Activated T-helper 17 cell treated with anti-CD3 and anti-CD28 coated beads, Interleukin-2, amount 50 U/mL, for 72 hours (primary cell): ENCODE measurements at regions not wholly inside any gene's neighbourhood (a gene's known extent, or its start where the extent isn't known, plus 50 kb on each side); places are given as distances from the start of the nearest gene placed in this dataset.
"Not testable (repeated sequence)": the region's sequence is repeated elsewhere in the genome, so short reads cannot be mapped to it uniquely, and the experiment has no call there.

ENCODE experiments used
- ATAC-seq: fragments of 150-1000 bp; cut with Tn5 transposase; replicated peaks from 2 replicates; pipeline ENCODE4 v1.10.0; 2021; ENCODE audit warnings: mild to moderate bottlenecking, moderate library complexity
- H3K27ac Mint-ChIP-seq: one replicate; pipeline ENCODE4 v1.8.0; 2022; ENCODE audit warnings: mixed read lengths
- H3K27me3 Mint-ChIP-seq: one replicate; pipeline ENCODE4 v1.8.0; 2022; ENCODE audit warnings: mixed read lengths
- H3K36me3 Mint-ChIP-seq: one replicate; pipeline ENCODE4 v1.8.0; 2022; ENCODE audit warnings: low read depth, mild to moderate bottlenecking, mixed read lengths
- H3K4me1 Mint-ChIP-seq: one replicate; pipeline ENCODE4 v1.8.0; 2022; ENCODE audit warnings: mixed read lengths
- H3K4me3 Mint-ChIP-seq: one replicate; pipeline ENCODE4 v1.8.0; 2022; ENCODE audit warnings: mild to moderate bottlenecking, mixed read lengths
- H3K9me3 Mint-ChIP-seq: one replicate; pipeline ENCODE4 v1.8.0; 2022; ENCODE audit warnings: mixed read lengths

- Mint-ChIP-seq H3K27me3 (peaks cover 11% of the 10 kb centered on the region), H3K4me3 (no peak overlapping the region), H3K36me3 (no peaks in the 10 kb centered on the region), H3K27ac (no peak overlapping the region), H3K4me1 (peaks cover 4% of the 10 kb centered on the region), H3K9me3 (no peaks in the 10 kb centered on the region)
- no peak for ATAC-seq
Measured at GRCh38 chr1:43018121-43018520, 59.5 kb upstream of the SLC2A1 start.

DNA sequence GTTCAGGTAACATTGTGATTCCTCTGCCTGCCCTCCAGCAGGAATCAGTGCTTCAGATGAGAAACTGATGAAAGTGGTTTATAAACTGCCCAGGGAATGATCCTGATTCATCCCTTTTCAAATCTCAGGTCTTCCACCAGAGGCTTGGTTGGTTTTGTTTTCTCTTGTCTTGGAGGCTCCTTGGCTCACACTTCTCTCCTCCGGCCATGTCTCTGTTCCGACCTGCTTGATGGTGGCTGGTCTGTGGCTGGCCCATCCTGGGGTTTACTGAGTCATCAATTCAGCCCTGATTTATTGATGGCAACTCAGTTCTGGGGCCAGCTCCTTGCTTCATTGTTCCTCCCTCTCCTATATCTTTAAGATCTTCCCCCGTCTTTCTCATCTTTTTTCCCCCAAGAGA lies 56.6 kb upstream of the SLC2A1 start:
- peaks cover 16% of the 10 kb centered on the region for H3K27me3 Mint-ChIP-seq
- H3K9me3 Mint-ChIP-seq: no peaks in the 10 kb centered on the region
- no peak overlapping the region for H3K4me3 Mint-ChIP-seq
- ATAC-seq: no peak
- H3K27ac Mint-ChIP-seq: no peak overlapping the region
- H3K4me1 Mint-ChIP-seq: peaks cover 8% of the 10 kb centered on the region
- no peaks in the 10 kb centered on the region for H3K36me3 Mint-ChIP-seq

DNA sequence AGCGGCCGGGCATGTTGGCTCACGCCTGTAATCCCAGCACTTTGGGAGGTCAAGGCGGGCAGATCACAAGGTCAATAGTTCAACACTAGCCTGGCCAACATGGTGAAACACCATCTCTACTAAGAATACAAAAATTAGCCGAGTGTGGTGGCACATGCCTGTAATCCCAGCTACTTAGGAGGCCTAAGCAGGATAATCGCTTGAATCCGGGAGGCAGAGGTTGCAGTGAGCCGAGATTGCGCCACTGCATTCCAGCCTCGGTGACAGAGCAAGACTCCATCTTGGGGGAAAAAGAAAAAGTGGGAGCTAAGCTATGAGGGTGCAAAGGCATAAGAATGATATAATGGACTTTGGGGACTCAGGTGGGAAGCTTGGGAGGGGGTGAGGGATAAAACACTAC lies 55.9 kb upstream of the SLC2A1 start:
- ATAC-seq, H3K27ac Mint-ChIP-seq, H3K4me1 Mint-ChIP-seq, H3K9me3 Mint-ChIP-seq, H3K36me3 Mint-ChIP-seq, H3K4me3 Mint-ChIP-seq: not testable (repeated sequence)
- H3K27me3 Mint-ChIP-seq: peaks cover 16% of the 10 kb centered on the region

DNA sequence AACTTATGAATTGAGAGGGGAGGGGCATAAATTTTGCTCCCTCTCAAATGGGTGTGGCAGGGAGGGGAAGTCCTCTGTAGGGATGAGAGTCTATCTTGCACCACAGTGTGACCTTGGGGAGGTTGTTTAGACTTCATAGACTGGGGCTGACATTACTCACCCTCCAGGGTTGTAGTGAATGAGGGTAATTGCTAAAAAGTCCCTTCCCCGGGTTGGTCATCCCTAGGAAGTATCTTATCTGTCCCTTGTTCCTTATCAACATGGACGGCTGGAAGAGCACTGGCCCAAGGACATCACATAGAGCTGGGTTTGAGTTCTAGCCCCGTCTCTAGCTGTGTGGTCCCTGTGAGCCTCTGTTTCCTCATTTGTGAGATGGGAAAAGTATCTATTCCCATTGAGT lies 52.4 kb upstream of the SLC2A1 start:
- ATAC-seq: no peak
- no peaks in the 10 kb centered on the region for H3K9me3 Mint-ChIP-seq
- no peak overlapping the region for H3K4me3 Mint-ChIP-seq
- no peak overlapping the region for H3K27ac Mint-ChIP-seq
- peaks cover 4% of the 10 kb centered on the region for H3K4me1 Mint-ChIP-seq
- H3K36me3 Mint-ChIP-seq: no peaks in the 10 kb centered on the region
- peaks cover 12% of the 10 kb centered on the region for H3K27me3 Mint-ChIP-seq

DNA sequence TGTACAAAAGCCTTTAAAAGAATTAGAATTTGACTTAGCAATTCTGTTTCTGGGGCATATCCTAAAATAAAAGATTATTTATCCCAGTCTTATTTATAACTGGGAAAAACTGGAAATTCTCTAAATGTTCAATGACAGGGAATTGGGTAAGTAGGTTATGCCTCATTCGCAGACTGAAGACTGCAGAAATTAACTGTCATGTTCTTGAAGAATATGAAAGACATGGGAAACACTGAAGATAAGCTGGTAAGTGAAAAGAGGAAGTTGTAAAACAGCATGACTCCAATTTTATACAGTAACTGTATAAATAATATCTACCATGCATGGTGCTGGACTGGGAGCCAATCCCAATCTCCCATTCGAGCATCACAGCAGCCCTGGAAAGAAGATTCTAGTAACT lies 50.6 kb upstream of the SLC2A1 start:
- Mint-ChIP-seq H3K4me3 (no peak overlapping the region), H3K4me1 (peaks cover 10% of the 10 kb centered on the region), H3K27me3 (peaks cover 12% of the 10 kb centered on the region), H3K9me3 (no peaks in the 10 kb centered on the region), H3K27ac (no peak overlapping the region), H3K36me3 (no peaks in the 10 kb centered on the region)
- ATAC-seq: no peak

DNA sequence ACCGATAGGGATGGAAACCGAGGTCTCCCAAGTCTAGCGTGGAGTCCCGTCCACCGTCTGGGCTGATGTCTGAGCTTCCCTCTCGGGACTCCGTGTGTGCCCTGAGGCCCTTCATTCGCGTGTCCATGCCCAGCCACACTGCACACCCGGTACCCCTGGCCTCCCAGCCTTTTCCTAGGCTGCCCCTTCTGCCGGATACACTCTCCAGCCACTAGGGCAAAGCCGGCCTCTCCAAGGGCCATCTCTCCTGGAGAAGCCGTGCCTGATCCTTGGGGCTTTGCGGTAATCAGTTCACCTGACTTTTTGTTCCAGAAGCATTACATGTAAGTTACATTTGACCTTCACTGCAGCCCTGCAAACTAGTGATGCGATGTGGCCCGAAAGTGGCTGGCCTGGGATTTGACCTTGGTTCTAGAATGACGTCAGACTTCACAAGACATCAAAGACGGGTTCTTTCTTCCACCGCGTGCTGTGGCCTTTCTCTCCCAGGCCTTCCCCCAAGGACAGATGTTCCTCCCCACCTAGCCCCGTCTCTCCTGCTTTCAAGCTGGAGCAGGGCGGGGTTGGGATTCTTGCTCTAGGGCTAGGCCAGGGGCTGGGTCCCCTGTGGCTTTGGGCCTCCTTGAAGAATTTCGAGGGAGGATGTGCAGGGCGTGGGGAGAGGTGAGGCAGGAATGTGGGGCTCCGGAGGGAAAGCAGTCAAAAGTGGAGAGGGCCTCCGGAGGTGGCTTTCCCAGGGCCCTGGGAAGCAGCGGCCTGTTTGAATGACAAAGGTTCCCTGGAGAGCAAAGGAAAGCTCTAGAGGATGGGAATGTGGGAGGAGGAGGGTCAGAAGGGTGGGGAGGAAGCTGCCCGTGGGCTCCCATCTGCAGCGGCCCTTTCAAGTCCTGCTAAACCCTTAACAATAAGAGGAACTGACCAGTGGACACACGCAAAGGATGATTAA lies 49.7 kb upstream of the SLC2A1 start:
- H3K36me3 Mint-ChIP-seq: no peaks in the 10 kb centered on the region
- peaks cover 8% of the 10 kb centered on the region for H3K27me3 Mint-ChIP-seq
- H3K4me3 Mint-ChIP-seq: no peak overlapping the region
- no peaks in the 10 kb centered on the region for H3K9me3 Mint-ChIP-seq
- no peak overlapping the region for H3K27ac Mint-ChIP-seq
- H3K4me1 Mint-ChIP-seq: peaks cover 10% of the 10 kb centered on the region
- ATAC-seq: no peak
